H9 (cell line): ENCODE measurements at regions not wholly inside any gene's neighbourhood (a gene's known extent, or its start where the extent isn't known, plus 50 kb on each side); places are given as distances from the start of the nearest gene placed in this dataset.

ENCODE experiments used
- DNase-seq: peaks from one replicate; pipeline ENCODE4 v3.0.0-alpha.2; 2017
- H2AFZ ChIP-seq: one replicate; pipeline ENCODE4 v1.6.1; 2013; ENCODE audit warnings: mild to moderate bottlenecking, low read length, control low read depth, moderate library complexity
- H2AK5ac ChIP-seq: 2 replicates; pipeline ENCODE4 v1.6.1; 2013; ENCODE audit warnings: low read length, control low read depth, mixed read lengths; ENCODE audit not compliant: insufficient read length
- H2BK120ac ChIP-seq: one replicate; pipeline ENCODE4 v1.6.1; 2013; ENCODE audit warnings: low read depth, mild to moderate bottlenecking, low read length, control low read depth, inconsistent platforms; ENCODE audit not compliant: poor library complexity, severe bottlenecking
- H2BK12ac ChIP-seq: 2 replicates; pipeline ENCODE4 v1.6.1; 2013; ENCODE audit warnings: low read length, control low read depth, mixed read lengths, low read depth; ENCODE audit not compliant: insufficient read length
- H2BK15ac ChIP-seq: 2 replicates; pipeline ENCODE4 v1.6.1; 2013; ENCODE audit warnings: low read depth, low read length, control low read depth
- H2BK20ac ChIP-seq: one replicate; pipeline ENCODE4 v1.6.1; 2013; ENCODE audit warnings: low read depth, mild to moderate bottlenecking, low read length, control low read depth, inconsistent platforms; ENCODE audit not compliant: poor library complexity, severe bottlenecking
- H2BK5ac ChIP-seq: 2 replicates; pipeline ENCODE4 v1.6.1; 2013; ENCODE audit warnings: low read length, control low read depth, mixed read lengths; ENCODE audit not compliant: insufficient read length
- H3K14ac ChIP-seq: 2 replicates; pipeline ENCODE4 v1.6.1; 2013; ENCODE audit warnings: low read length, control low read depth; ENCODE audit not compliant: insufficient read depth
- H3K18ac ChIP-seq: 2 replicates; pipeline ENCODE4 v1.6.1; 2013; ENCODE audit warnings: low read depth, mild to moderate bottlenecking, mixed read lengths, low read length, control low read depth; ENCODE audit not compliant: insufficient read length
- H3K23ac ChIP-seq: 2 replicates; pipeline ENCODE4 v1.6.1; 2013; ENCODE audit warnings: low read length, control low read depth, mixed read lengths, low read depth; ENCODE audit not compliant: insufficient read length
- H3K23me2 ChIP-seq: 2 replicates; pipeline ENCODE4 v1.6.1; 2013; ENCODE audit warnings: low read depth, mild to moderate bottlenecking, mixed read lengths, low read length, control low read depth; ENCODE audit not compliant: insufficient read length, poor library complexity, severe bottlenecking
- H3K27ac ChIP-seq: 2 replicates; pipeline ENCODE4 v1.5.1; 2013; ENCODE audit warnings: low read length, control low read depth, mixed read lengths, low read depth; ENCODE audit not compliant: insufficient read length
- H3K27me3 ChIP-seq: 2 replicates; pipeline ENCODE4 v1.6.1; 2013; ENCODE audit warnings: low read length, control low read depth, inconsistent platforms; ENCODE audit not compliant: insufficient read depth
- H3K4ac ChIP-seq: 2 replicates; pipeline ENCODE4 v1.6.1; 2013; ENCODE audit warnings: low read depth, mild to moderate bottlenecking, control low read depth, inconsistent platforms, low read length, moderate library complexity
- H3K4me1 ChIP-seq: 2 replicates; pipeline ENCODE4 v1.6.1; 2013; ENCODE audit warnings: low read length, control low read depth, inconsistent platforms; ENCODE audit not compliant: insufficient read depth
- H3K4me2 ChIP-seq: 2 replicates; pipeline ENCODE4 v1.6.1; 2013; ENCODE audit warnings: low read length, control low read depth, mixed read lengths; ENCODE audit not compliant: insufficient read length, insufficient read depth
- H3K56ac ChIP-seq: 2 replicates; pipeline ENCODE4 v1.6.1; 2013; ENCODE audit warnings: low read depth, mild to moderate bottlenecking, mixed read lengths, low read length, control low read depth; ENCODE audit not compliant: insufficient read length
- H3K79me1 ChIP-seq: 2 replicates; pipeline ENCODE4 v1.6.1; 2013; ENCODE audit warnings: low read depth, mild to moderate bottlenecking, moderate library complexity, low read length, control low read depth, inconsistent platforms; ENCODE audit not compliant: insufficient read depth, poor library complexity, severe bottlenecking
- H3K79me2 ChIP-seq: 2 replicates; pipeline ENCODE4 v1.6.1; 2013; ENCODE audit warnings: low read length, control low read depth, inconsistent platforms; ENCODE audit not compliant: insufficient read depth
- H3K9ac ChIP-seq: 2 replicates; pipeline ENCODE4 v1.6.1; 2013; ENCODE audit warnings: low read length, control low read depth, mixed read lengths; ENCODE audit not compliant: insufficient read length; ENCODE audit errors: extremely low read depth
- H3K9me3 ChIP-seq: one replicate; pipeline ENCODE4 v1.6.1; 2013; ENCODE audit warnings: low read depth, low read length, inconsistent platforms; ENCODE audit not compliant: control insufficient read depth
- H3T11ph ChIP-seq: one replicate; pipeline ENCODE4 v1.6.1; 2013; ENCODE audit warnings: mild to moderate bottlenecking, low read length, control low read depth, inconsistent platforms
- H4K20me1 ChIP-seq: one replicate; pipeline ENCODE4 v1.6.1; 2013; ENCODE audit not compliant: control insufficient read depth, insufficient read length, insufficient read depth
- H4K5ac ChIP-seq: 2 replicates; pipeline ENCODE4 v1.6.1; 2013; ENCODE audit warnings: low read depth, mild to moderate bottlenecking, mixed read lengths, low read length, control low read depth; ENCODE audit not compliant: insufficient read length
- H4K8ac ChIP-seq: replicated peaks from 2 replicates; pipeline ENCODE4 v1.6.1; 2013; ENCODE audit warnings: low read length, control low read depth, mixed read lengths, low read depth; ENCODE audit not compliant: insufficient read length
- H4K91ac ChIP-seq: 2 replicates; pipeline ENCODE4 v1.6.1; 2013; ENCODE audit warnings: low read depth, mild to moderate bottlenecking, moderate library complexity, mixed read lengths, low read length, control low read depth; ENCODE audit not compliant: insufficient read length
- H3K27ac Mint-ChIP-seq, 3 experiments: 2 replicates in 2 of 3; 3 replicates in 1 of 3; pipeline ENCODE4 v1.8.0; 2020 to 2021; ENCODE audit warnings: mixed read lengths in 3 of 3, mild to moderate bottlenecking in 1 of 3, moderate library complexity in 1 of 3
- H3K27me3 Mint-ChIP-seq: 2 replicates; pipeline ENCODE4 v1.8.0; 2021; ENCODE audit warnings: low read depth, mild to moderate bottlenecking, moderate library complexity, mixed read lengths
- H3K36me3 Mint-ChIP-seq, 3 experiments: 2 replicates in 2 of 3; 3 replicates in 1 of 3; pipeline ENCODE4 v1.8.0; 2020 to 2021; ENCODE audit warnings: low read depth in 3 of 3, mixed read lengths in 3 of 3; ENCODE audit not compliant: insufficient read depth in 1 of 3
- H3K4me1 Mint-ChIP-seq, 2 experiments: 2 replicates each; pipeline ENCODE4 v1.8.0; 2020; ENCODE audit warnings: mixed read lengths in 2 of 2
- H3K4me3 Mint-ChIP-seq, 2 experiments: 2 replicates in 1 of 2; 3 replicates in 1 of 2; pipeline ENCODE4 v1.8.0; 2020 to 2021; ENCODE audit warnings: mild to moderate bottlenecking in 2 of 2, mixed read lengths in 2 of 2, moderate library complexity in 1 of 2
- H3K9me3 Mint-ChIP-seq, 2 experiments: 2 replicates in 1 of 2; 3 replicates in 1 of 2; pipeline ENCODE4 v1.8.0; 2020; ENCODE audit warnings: mild to moderate bottlenecking in 2 of 2, mixed read lengths in 2 of 2, moderate library complexity in 1 of 2
- WGBS: extraction: QIAGEN DNeasy Blood & Tissue Kit; methylation state at CpG from one replicate; pipeline ENCODE4 v1.1.7; 2013; ENCODE audit warnings: missing lambda C conversion rate, low lambda C conversion rate, mixed read lengths; ENCODE audit not compliant: insufficient read length; ENCODE audit errors: extremely low coverage; 5-methylcytosine and 5-hydroxymethylcytosine counted together
- TF ChIP-seq, protein P1 (sequence below): fragments of 200-600 bp; sonication (generic); conservative IDR thresholded peaks from 3 replicates; pipeline ENCODE4 v1.8.0; 2021; ENCODE audit warnings: antibody characterized with exemption, mild to moderate bottlenecking

DNA sequence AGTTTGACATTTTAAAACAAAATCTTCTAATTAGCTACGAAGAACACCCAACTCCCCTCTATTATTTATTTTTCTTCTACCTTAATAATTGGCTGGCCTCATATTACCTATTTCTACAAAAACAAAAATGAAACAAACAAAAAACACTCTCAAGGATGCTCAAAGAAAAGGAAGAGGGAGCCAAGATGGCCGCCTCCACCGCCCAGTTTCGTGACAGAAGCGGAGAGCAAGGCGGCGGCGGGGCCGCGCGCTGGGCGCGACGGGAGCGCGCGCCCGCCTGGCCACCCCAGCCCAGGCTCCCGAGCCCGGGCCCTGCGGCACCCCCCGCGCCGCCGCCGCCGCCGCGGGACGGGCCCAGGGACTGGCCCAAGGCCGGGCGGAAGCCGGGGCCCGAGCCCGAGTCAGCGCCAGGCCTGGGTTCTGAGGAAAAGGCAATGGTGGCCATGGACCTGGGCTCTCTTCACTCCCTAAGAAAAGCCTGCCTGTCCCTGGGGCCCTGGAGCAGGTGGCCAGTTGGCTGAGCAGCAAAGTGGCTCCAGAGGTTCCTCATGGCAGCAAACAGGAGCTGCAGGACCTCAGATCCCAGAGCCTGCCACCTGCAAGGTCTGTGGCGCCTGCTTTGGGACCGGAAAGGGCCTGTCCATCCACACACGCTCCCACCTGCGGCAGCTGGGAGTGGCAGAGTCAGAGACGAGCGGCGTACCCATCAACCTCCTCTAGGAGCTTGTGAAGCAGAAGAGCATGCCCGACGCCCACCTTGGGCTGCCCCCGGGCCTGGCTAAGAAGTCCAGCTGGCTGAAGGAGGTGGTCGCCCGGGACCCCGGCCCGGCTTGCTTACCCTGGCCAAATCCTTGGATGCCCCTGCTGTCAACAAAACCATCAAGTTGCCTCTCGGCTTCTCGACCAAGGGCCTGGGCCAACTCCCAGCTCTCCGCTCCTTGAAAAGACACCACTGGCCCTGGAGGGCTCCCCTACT, 543.2 kb upstream of the CCDC179 start:
- DNase-seq: no peak
- H3K56ac ChIP-seq: no peak overlapping the region
- no peak overlapping the region for H3K27ac ChIP-seq
- H3K27me3 ChIP-seq: no peaks in the 10 kb centered on the region
- H2BK120ac ChIP-seq: no peak overlapping the region
- no peak overlapping the region for H3T11ph ChIP-seq
- H3K27ac Mint-ChIP-seq: no peak overlapping the region
- peaks cover 20 to 27% of the 10 kb centered on the region in 2 experiments for H3K9me3 Mint-ChIP-seq
- no peak overlapping the region for H3K18ac ChIP-seq
- H3K14ac ChIP-seq: no peak overlapping the region
- no peak overlapping the region for H2BK12ac ChIP-seq
- no CpG with 5 or more reads among the region's 53 CpGs for WGBS
- H3K23me2 ChIP-seq: peaks cover 2% of the 10 kb centered on the region
- no peak overlapping the region for H2AFZ ChIP-seq
- H2BK20ac ChIP-seq: no peak overlapping the region
- H3K27me3 Mint-ChIP-seq: no peaks in the 10 kb centered on the region
- no peaks in the 10 kb centered on the region for H3K4me1 ChIP-seq
- no peaks in the 10 kb centered on the region for H3K79me1 ChIP-seq
- H2BK15ac ChIP-seq: no peak overlapping the region
- no peaks in the 10 kb centered on the region for H3K79me2 ChIP-seq
- H3K9me3 ChIP-seq: no peaks in the 10 kb centered on the region
- TF ChIP-seq, protein P1, sequence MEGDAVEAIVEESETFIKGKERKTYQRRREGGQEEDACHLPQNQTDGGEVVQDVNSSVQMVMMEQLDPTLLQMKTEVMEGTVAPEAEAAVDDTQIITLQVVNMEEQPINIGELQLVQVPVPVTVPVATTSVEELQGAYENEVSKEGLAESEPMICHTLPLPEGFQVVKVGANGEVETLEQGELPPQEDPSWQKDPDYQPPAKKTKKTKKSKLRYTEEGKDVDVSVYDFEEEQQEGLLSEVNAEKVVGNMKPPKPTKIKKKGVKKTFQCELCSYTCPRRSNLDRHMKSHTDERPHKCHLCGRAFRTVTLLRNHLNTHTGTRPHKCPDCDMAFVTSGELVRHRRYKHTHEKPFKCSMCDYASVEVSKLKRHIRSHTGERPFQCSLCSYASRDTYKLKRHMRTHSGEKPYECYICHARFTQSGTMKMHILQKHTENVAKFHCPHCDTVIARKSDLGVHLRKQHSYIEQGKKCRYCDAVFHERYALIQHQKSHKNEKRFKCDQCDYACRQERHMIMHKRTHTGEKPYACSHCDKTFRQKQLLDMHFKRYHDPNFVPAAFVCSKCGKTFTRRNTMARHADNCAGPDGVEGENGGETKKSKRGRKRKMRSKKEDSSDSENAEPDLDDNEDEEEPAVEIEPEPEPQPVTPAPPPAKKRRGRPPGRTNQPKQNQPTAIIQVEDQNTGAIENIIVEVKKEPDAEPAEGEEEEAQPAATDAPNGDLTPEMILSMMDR: no peak
- H4K91ac ChIP-seq: no peak overlapping the region
- H3K9ac ChIP-seq: no peak overlapping the region
- H3K4me1 Mint-ChIP-seq: no peaks in the 10 kb centered on the region
- H2BK5ac ChIP-seq: no peak overlapping the region
- H2AK5ac ChIP-seq: no peak overlapping the region
- H4K8ac ChIP-seq: no peak overlapping the region
- no peak overlapping the region for H3K4me3 Mint-ChIP-seq
- no peak overlapping the region for H3K4me2 ChIP-seq
- H3K36me3 Mint-ChIP-seq: peaks cover 6 to 30% (median 15%) of the 10 kb centered on the region in 3 experiments
- H3K4ac ChIP-seq: no peak overlapping the region
- no peak overlapping the region for H3K23ac ChIP-seq
- H4K5ac ChIP-seq: no peak overlapping the region
- no peaks in the 10 kb centered on the region for H4K20me1 ChIP-seq
